GM23338 (cell line): ENCODE measurements at regions not wholly inside any gene's neighbourhood (a gene's known extent, or its start where the extent isn't known, plus 50 kb on each side); places are given as distances from the start of the nearest gene placed in this dataset.

Experiments
- ATAC-seq: fragments of 200-7000 bp; cut with Tn5 transposase; 3 replicates; pipeline ENCODE4 v1.9.1; 2020
- DNase-seq: peaks from one replicate; pipeline ENCODE4 v3.0.0-alpha.2; 2015; ENCODE audit warnings: low spot score
- H2AFZ ChIP-seq: fragments of 200-600 bp; sonication (generic); 2 replicates; pipeline ENCODE4 v1.8.0; 2016; ENCODE audit warnings: antibody characterized with exemption, mild to moderate bottlenecking, moderate library complexity
- H3F3A ChIP-seq: fragments of 200-600 bp; sonication (generic); replicated peaks from 2 replicates; pipeline ENCODE4 v1.8.0; 2017; ENCODE audit warnings: antibody characterized with exemption, mixed run types, low read depth
- H3K27ac ChIP-seq: fragments of 200-600 bp; sonication (generic); 2 replicates; pipeline ENCODE4 v1.6.1; 2016; ENCODE audit warnings: low read depth
- H3K27me3 ChIP-seq: fragments of 200-600 bp; sonication (generic); 2 replicates; pipeline ENCODE4 v1.8.0; 2016; ENCODE audit warnings: mild to moderate bottlenecking, mixed run types, moderate library complexity; ENCODE audit not compliant: insufficient read depth
- H3K36me3 ChIP-seq: fragments of 200-600 bp; sonication (generic); 2 replicates; pipeline ENCODE4 v1.8.0; 2016; ENCODE audit warnings: mild to moderate bottlenecking; ENCODE audit not compliant: insufficient read depth
- H3K4me1 ChIP-seq: fragments of 200-600 bp; sonication (generic); 2 replicates; pipeline ENCODE4 v1.8.0; 2016; ENCODE audit warnings: mild to moderate bottlenecking, moderate library complexity; ENCODE audit not compliant: insufficient read depth
- H3K4me2 ChIP-seq: fragments of 200-600 bp; sonication (generic); 2 replicates; pipeline ENCODE4 v1.7.1; 2017; ENCODE audit warnings: mixed run types
- H3K4me3 ChIP-seq: fragments of 200-600 bp; sonication (generic); 2 replicates; pipeline ENCODE4 v1.6.1; 2016; ENCODE audit warnings: mixed run types
- H3K79me2 ChIP-seq: fragments of 200-600 bp; sonication (generic); replicated peaks from 2 replicates; pipeline ENCODE4 v1.8.0; 2017; ENCODE audit warnings: mild to moderate bottlenecking; ENCODE audit not compliant: insufficient read depth
- H3K9me2 ChIP-seq: fragments of 200-600 bp; sonication (generic); 2 replicates; pipeline ENCODE4 v1.8.0; 2017; ENCODE audit not compliant: insufficient read depth
- H4K20me1 ChIP-seq: fragments of 200-600 bp; sonication (generic); replicated peaks from 2 replicates; pipeline ENCODE4 v1.8.0; 2017; ENCODE audit warnings: mild to moderate bottlenecking; ENCODE audit not compliant: insufficient read depth
- H3K27ac Mint-ChIP-seq: 2 replicates; pipeline ENCODE4 v1.8.0; 2020; ENCODE audit warnings: inconsistent platforms, mild to moderate bottlenecking, moderate library complexity, mixed read lengths
- H3K27me3 Mint-ChIP-seq: 3 replicates; pipeline ENCODE4 v1.8.0; 2022; ENCODE audit warnings: low read depth, mild to moderate bottlenecking, moderate library complexity, mixed read lengths, inconsistent platforms; ENCODE audit not compliant: insufficient read depth, poor library complexity
- H3K36me3 Mint-ChIP-seq: 3 replicates; pipeline ENCODE4 v1.8.0; 2021; ENCODE audit warnings: low read depth, mild to moderate bottlenecking, inconsistent platforms, moderate library complexity, mixed read lengths
- H3K4me1 Mint-ChIP-seq: 3 replicates; pipeline ENCODE4 v1.8.0; 2020; ENCODE audit warnings: mild to moderate bottlenecking, inconsistent platforms, mixed read lengths
- H3K4me3 Mint-ChIP-seq: 3 replicates; pipeline ENCODE4 v1.8.0; 2021; ENCODE audit warnings: moderate library complexity, mild to moderate bottlenecking, inconsistent platforms, mixed read lengths
- H3K9me3 Mint-ChIP-seq: 3 replicates; pipeline ENCODE4 v1.8.0; 2020; ENCODE audit warnings: moderate library complexity, mild to moderate bottlenecking, inconsistent platforms, mixed read lengths
- CREB1 ChIP-seq: fragments of 250-450 bp; sonication (Bioruptor Pico); IDR thresholded peaks from 2 replicates; pipeline ENCODE4 v1.5.0; 2020; ENCODE audit warnings: low read depth, mild to moderate bottlenecking, moderate library complexity
- ETS1 ChIP-seq: IDR thresholded peaks from 2 replicates; pipeline ENCODE4 v1.6.1; 2016; ENCODE audit warnings: antibody characterized with exemption
- EZH2 ChIP-seq: fragments of 200-600 bp; sonication (generic); IDR thresholded peaks from one replicate; pipeline ENCODE4 v1.8.0; 2017; ENCODE audit warnings: antibody characterized with exemption, mild to moderate bottlenecking, low read depth; ENCODE audit not compliant: unreplicated experiment
- EZH2phosphoT487 ChIP-seq: fragments of 200-600 bp; sonication (generic); IDR thresholded peaks from one replicate; pipeline ENCODE4 v1.8.1; 2018; ENCODE audit warnings: antibody characterized with exemption; ENCODE audit not compliant: unreplicated experiment
- JUNB ChIP-seq: IDR thresholded peaks from one replicate; pipeline ENCODE4 v1.6.1; 2016; ENCODE audit warnings: antibody characterized with exemption; ENCODE audit not compliant: unreplicated experiment
- NANOG ChIP-seq: IDR thresholded peaks from 2 replicates; pipeline ENCODE4 v1.6.1; 2016; ENCODE audit warnings: antibody characterized with exemption, borderline replicate concordance
- POLR2AphosphoS5 ChIP-seq: IDR thresholded peaks from 2 replicates; pipeline ENCODE4 v1.6.1; 2016; ENCODE audit warnings: antibody characterized with exemption, low read depth
- ZNF114 ChIP-seq: fragments of 250-450 bp; sonication (Bioruptor Pico); IDR thresholded peaks from 2 replicates; pipeline ENCODE4 v1.5.0; 2020; ENCODE audit warnings: mild to moderate bottlenecking, moderate library complexity
- ZNF331 ChIP-seq: fragments of 250-450 bp; sonication (Bioruptor Pico); IDR thresholded peaks from 2 replicates; pipeline ENCODE4 v1.5.0; 2020; ENCODE audit warnings: low read depth, mild to moderate bottlenecking, moderate library complexity
- ZNF462 ChIP-seq: fragments of 250-450 bp; sonication (Bioruptor Pico); IDR thresholded peaks from 2 replicates; pipeline ENCODE4 v1.5.0; 2020; ENCODE audit warnings: mild to moderate bottlenecking, moderate library complexity
- TF ChIP-seq, protein P1 (sequence below), 2 experiments: fragments of 200-600 bp in 1 of 2; sonication (generic) in 1 of 2; conservative IDR thresholded peaks; 2 replicates each; pipeline versions ENCODE4 v1.5.1 to v1.6.1; 2016 to 2017; ENCODE audit warnings: antibody characterized with exemption in 2 of 2, low read depth in 2 of 2, mild to moderate bottlenecking in 2 of 2, moderate library complexity in 1 of 2

DNA sequence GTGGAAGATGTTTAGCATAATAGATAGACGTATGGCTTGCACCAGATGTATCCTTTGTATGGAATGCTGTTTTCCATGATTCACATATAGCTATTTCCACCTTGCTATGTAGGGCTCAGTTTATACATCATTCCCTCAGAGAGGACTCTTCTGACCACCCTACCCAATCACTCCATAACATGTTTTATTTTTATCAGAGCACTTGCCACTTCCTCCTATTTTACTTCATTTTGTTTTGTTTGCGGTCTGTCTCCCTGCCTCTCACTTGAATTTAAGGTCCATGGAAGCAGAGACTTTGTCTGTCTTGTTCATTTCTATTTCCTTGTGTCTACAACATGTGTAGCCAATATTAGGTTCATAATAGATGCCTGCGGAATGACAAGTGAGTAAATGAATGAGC, 266.9 kb upstream of the CITED2 start:
- no peaks in the 10 kb centered on the region for H3K4me1 ChIP-seq
- no peak overlapping the region for H2AFZ ChIP-seq
- no peaks in the 10 kb centered on the region for H3K4me1 Mint-ChIP-seq
- H3K4me3 ChIP-seq, result no peak overlapping the region
- peaks cover 4% of the 10 kb centered on the region for H3K27me3 Mint-ChIP-seq
- TF ChIP-seq POLR2AphosphoS5 (no peak), ZNF462 (CRISPR knock-in tag) (no peak), NANOG (no peak), JUNB (no peak), CREB1 (no peak), ZNF331 (CRISPR knock-in tag) (no peak), EZH2phosphoT487 (no peak), EZH2 (no peak), ZNF114 (CRISPR knock-in tag) (no peak), ETS1 (no peak)
- TF ChIP-seq, protein P1, sequence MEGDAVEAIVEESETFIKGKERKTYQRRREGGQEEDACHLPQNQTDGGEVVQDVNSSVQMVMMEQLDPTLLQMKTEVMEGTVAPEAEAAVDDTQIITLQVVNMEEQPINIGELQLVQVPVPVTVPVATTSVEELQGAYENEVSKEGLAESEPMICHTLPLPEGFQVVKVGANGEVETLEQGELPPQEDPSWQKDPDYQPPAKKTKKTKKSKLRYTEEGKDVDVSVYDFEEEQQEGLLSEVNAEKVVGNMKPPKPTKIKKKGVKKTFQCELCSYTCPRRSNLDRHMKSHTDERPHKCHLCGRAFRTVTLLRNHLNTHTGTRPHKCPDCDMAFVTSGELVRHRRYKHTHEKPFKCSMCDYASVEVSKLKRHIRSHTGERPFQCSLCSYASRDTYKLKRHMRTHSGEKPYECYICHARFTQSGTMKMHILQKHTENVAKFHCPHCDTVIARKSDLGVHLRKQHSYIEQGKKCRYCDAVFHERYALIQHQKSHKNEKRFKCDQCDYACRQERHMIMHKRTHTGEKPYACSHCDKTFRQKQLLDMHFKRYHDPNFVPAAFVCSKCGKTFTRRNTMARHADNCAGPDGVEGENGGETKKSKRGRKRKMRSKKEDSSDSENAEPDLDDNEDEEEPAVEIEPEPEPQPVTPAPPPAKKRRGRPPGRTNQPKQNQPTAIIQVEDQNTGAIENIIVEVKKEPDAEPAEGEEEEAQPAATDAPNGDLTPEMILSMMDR (conservative IDR thresholded peaks at IDR 0.05; ENCODE audit: low read depth in 2 of 2), result no peak
- no peak overlapping the region for H3K4me2 ChIP-seq
- no peaks in the 10 kb centered on the region for H3K79me2 ChIP-seq
- H3K27ac Mint-ChIP-seq, result no peak overlapping the region
- H4K20me1 ChIP-seq, result no peaks in the 10 kb centered on the region
- H3K27ac ChIP-seq, result no peak overlapping the region
- ATAC-seq (no peak), DNase-seq (no peak)
- no peaks in the 10 kb centered on the region; the same call in 1 of the 2 replicates for H3K36me3 ChIP-seq
- H3F3A ChIP-seq, result no peaks in the 10 kb centered on the region
- H3K9me2 ChIP-seq, result peaks cover 6% of the 10 kb centered on the region; the same call in 1 of the 2 replicates
- no peaks in the 10 kb centered on the region for H3K27me3 ChIP-seq
- no peaks in the 10 kb centered on the region for H3K9me3 Mint-ChIP-seq
- no peaks in the 10 kb centered on the region for H3K36me3 Mint-ChIP-seq
- no peak overlapping the region for H3K4me3 Mint-ChIP-seq
